GM23338 (cell line): ENCODE measurements at regions not wholly inside any gene's neighbourhood (a gene's known extent, or its start where the extent isn't known, plus 50 kb on each side); places are given as distances from the start of the nearest gene placed in this dataset.

ENCODE experiments used
- ATAC-seq: fragments of 200-7000 bp; cut with Tn5 transposase; 3 replicates; pipeline ENCODE4 v1.9.1; 2020
- DNase-seq: peaks from one replicate; pipeline ENCODE4 v3.0.0-alpha.2; 2015; ENCODE audit warnings: low spot score
- H2AFZ ChIP-seq: fragments of 200-600 bp; sonication (generic); 2 replicates; pipeline ENCODE4 v1.8.0; 2016; ENCODE audit warnings: antibody characterized with exemption, mild to moderate bottlenecking, moderate library complexity
- H3F3A ChIP-seq: fragments of 200-600 bp; sonication (generic); replicated peaks from 2 replicates; pipeline ENCODE4 v1.8.0; 2017; ENCODE audit warnings: antibody characterized with exemption, mixed run types, low read depth
- H3K27ac ChIP-seq: fragments of 200-600 bp; sonication (generic); 2 replicates; pipeline ENCODE4 v1.6.1; 2016; ENCODE audit warnings: low read depth
- H3K27me3 ChIP-seq: fragments of 200-600 bp; sonication (generic); 2 replicates; pipeline ENCODE4 v1.8.0; 2016; ENCODE audit warnings: mild to moderate bottlenecking, mixed run types, moderate library complexity; ENCODE audit not compliant: insufficient read depth
- H3K36me3 ChIP-seq: fragments of 200-600 bp; sonication (generic); 2 replicates; pipeline ENCODE4 v1.8.0; 2016; ENCODE audit warnings: mild to moderate bottlenecking; ENCODE audit not compliant: insufficient read depth
- H3K4me1 ChIP-seq: fragments of 200-600 bp; sonication (generic); 2 replicates; pipeline ENCODE4 v1.8.0; 2016; ENCODE audit warnings: mild to moderate bottlenecking, moderate library complexity; ENCODE audit not compliant: insufficient read depth
- H3K4me2 ChIP-seq: fragments of 200-600 bp; sonication (generic); 2 replicates; pipeline ENCODE4 v1.7.1; 2017; ENCODE audit warnings: mixed run types
- H3K4me3 ChIP-seq: fragments of 200-600 bp; sonication (generic); 2 replicates; pipeline ENCODE4 v1.6.1; 2016; ENCODE audit warnings: mixed run types
- H3K79me2 ChIP-seq: fragments of 200-600 bp; sonication (generic); replicated peaks from 2 replicates; pipeline ENCODE4 v1.8.0; 2017; ENCODE audit warnings: mild to moderate bottlenecking; ENCODE audit not compliant: insufficient read depth
- H3K9me2 ChIP-seq: fragments of 200-600 bp; sonication (generic); 2 replicates; pipeline ENCODE4 v1.8.0; 2017; ENCODE audit not compliant: insufficient read depth
- H4K20me1 ChIP-seq: fragments of 200-600 bp; sonication (generic); replicated peaks from 2 replicates; pipeline ENCODE4 v1.8.0; 2017; ENCODE audit warnings: mild to moderate bottlenecking; ENCODE audit not compliant: insufficient read depth
- H3K27ac Mint-ChIP-seq: 2 replicates; pipeline ENCODE4 v1.8.0; 2020; ENCODE audit warnings: inconsistent platforms, mild to moderate bottlenecking, moderate library complexity, mixed read lengths
- H3K27me3 Mint-ChIP-seq: 3 replicates; pipeline ENCODE4 v1.8.0; 2022; ENCODE audit warnings: low read depth, mild to moderate bottlenecking, moderate library complexity, mixed read lengths, inconsistent platforms; ENCODE audit not compliant: insufficient read depth, poor library complexity
- H3K36me3 Mint-ChIP-seq: 3 replicates; pipeline ENCODE4 v1.8.0; 2021; ENCODE audit warnings: low read depth, mild to moderate bottlenecking, inconsistent platforms, moderate library complexity, mixed read lengths
- H3K4me1 Mint-ChIP-seq: 3 replicates; pipeline ENCODE4 v1.8.0; 2020; ENCODE audit warnings: mild to moderate bottlenecking, inconsistent platforms, mixed read lengths
- H3K4me3 Mint-ChIP-seq: 3 replicates; pipeline ENCODE4 v1.8.0; 2021; ENCODE audit warnings: moderate library complexity, mild to moderate bottlenecking, inconsistent platforms, mixed read lengths
- H3K9me3 Mint-ChIP-seq: 3 replicates; pipeline ENCODE4 v1.8.0; 2020; ENCODE audit warnings: moderate library complexity, mild to moderate bottlenecking, inconsistent platforms, mixed read lengths
- EZH2 ChIP-seq: fragments of 200-600 bp; sonication (generic); IDR thresholded peaks from one replicate; pipeline ENCODE4 v1.8.0; 2017; ENCODE audit warnings: antibody characterized with exemption, mild to moderate bottlenecking, low read depth; ENCODE audit not compliant: unreplicated experiment
- EZH2phosphoT487 ChIP-seq: fragments of 200-600 bp; sonication (generic); IDR thresholded peaks from one replicate; pipeline ENCODE4 v1.8.1; 2018; ENCODE audit warnings: antibody characterized with exemption; ENCODE audit not compliant: unreplicated experiment
- JUNB ChIP-seq: IDR thresholded peaks from one replicate; pipeline ENCODE4 v1.6.1; 2016; ENCODE audit warnings: antibody characterized with exemption; ENCODE audit not compliant: unreplicated experiment
- POLR2AphosphoS5 ChIP-seq: IDR thresholded peaks from 2 replicates; pipeline ENCODE4 v1.6.1; 2016; ENCODE audit warnings: antibody characterized with exemption, low read depth
- STAT1 ChIP-seq: IDR thresholded peaks from one replicate; pipeline ENCODE4 v1.6.1; 2016; ENCODE audit warnings: antibody characterized with exemption; ENCODE audit not compliant: unreplicated experiment
- ZNF331 ChIP-seq: fragments of 250-450 bp; sonication (Bioruptor Pico); IDR thresholded peaks from 2 replicates; pipeline ENCODE4 v1.5.0; 2020; ENCODE audit warnings: low read depth, mild to moderate bottlenecking, moderate library complexity
- TF ChIP-seq, protein P1 (sequence below), 2 experiments: fragments of 200-600 bp in 1 of 2; sonication (generic) in 1 of 2; conservative IDR thresholded peaks; 2 replicates each; pipeline versions ENCODE4 v1.5.1 to v1.6.1; 2016 to 2017; ENCODE audit warnings: antibody characterized with exemption in 2 of 2, low read depth in 2 of 2, mild to moderate bottlenecking in 2 of 2, moderate library complexity in 1 of 2
- TF ChIP-seq, protein P2 (sequence below): IDR thresholded peaks from one replicate; pipeline ENCODE4 v1.6.1; 2018; ENCODE audit warnings: antibody characterized with exemption; ENCODE audit not compliant: unreplicated experiment

DNA sequence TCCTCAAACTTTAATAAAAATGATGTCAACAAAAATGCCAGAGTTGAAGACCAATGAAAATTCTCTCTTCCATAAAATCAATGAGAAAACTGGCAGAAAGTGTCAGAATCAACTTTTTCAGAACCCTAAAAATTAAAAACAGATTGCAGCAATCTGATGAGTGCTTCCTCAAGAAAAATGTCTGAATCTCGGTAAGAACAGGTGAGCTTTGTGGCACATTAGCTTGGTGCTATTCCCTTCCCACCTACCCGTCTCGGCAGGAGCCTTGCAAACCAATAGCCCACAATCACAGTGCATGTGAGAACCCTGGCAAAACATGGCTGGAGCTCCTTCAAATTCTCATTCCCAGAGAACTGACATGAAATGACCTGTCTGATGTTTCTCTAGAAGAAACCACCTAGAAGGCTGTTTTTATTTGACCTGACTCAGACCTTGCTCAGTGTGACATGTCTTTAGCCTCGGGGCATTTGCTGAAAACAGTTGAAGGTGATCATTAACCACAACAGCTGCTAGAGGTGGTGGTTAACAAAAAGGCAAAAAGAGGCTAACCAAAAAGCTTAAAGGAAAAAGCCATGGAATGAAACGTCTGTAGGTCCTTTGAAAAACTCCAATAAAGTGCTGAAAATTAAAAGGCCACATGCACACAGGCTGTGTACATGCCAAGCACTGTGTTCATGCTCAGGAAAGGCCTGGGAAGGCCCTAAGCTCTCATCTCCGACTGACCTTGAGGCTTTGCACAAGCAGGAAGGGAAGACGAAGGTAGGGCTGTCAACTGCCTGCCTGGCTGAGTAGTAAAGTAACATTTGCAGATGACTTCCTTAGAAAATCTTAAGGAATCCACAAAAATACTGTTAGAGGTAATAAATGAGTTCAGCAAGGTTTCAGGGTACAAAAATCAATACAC is 253.0 kb upstream of the NSMCE3 start (continued):
- TF ChIP-seq, protein P1, sequence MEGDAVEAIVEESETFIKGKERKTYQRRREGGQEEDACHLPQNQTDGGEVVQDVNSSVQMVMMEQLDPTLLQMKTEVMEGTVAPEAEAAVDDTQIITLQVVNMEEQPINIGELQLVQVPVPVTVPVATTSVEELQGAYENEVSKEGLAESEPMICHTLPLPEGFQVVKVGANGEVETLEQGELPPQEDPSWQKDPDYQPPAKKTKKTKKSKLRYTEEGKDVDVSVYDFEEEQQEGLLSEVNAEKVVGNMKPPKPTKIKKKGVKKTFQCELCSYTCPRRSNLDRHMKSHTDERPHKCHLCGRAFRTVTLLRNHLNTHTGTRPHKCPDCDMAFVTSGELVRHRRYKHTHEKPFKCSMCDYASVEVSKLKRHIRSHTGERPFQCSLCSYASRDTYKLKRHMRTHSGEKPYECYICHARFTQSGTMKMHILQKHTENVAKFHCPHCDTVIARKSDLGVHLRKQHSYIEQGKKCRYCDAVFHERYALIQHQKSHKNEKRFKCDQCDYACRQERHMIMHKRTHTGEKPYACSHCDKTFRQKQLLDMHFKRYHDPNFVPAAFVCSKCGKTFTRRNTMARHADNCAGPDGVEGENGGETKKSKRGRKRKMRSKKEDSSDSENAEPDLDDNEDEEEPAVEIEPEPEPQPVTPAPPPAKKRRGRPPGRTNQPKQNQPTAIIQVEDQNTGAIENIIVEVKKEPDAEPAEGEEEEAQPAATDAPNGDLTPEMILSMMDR (conservative IDR thresholded peaks at IDR 0.05; ENCODE audit: low read depth in 2 of 2): no peak

DNA sequence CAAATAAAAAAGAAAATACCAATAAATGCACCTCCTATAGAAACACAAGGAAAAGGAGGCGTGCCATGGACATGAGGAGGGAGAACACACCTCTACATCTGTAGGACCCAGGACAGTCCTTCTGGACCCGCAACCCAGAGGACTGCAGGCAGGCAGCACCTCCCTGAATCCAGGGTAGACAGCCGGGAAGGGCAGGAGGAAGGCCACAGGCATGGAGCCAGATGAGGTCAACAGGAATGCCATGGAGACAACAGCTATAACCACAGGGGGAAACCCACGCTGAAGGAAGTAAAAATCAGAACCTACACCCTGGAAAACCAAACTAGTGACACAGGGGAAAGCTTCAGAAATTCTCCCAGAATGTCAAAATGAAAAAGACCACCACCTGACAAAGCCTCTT is 248.8 kb upstream of the NSMCE3 start:
- Histone ChIP-seq H3K4me3 (no peak overlapping the region), H3K9me2 (peaks cover 7% of the 10 kb centered on the region; the same call in 1 of the 2 replicates), H3K4me1 (no peaks in the 10 kb centered on the region), H3K79me2 (no peaks in the 10 kb centered on the region; the same call in 1 of the 2 replicates), H3F3A (no peaks in the 10 kb centered on the region), H3K36me3 (no peaks in the 10 kb centered on the region), H3K27me3 (no peaks in the 10 kb centered on the region), H4K20me1 (no peaks in the 10 kb centered on the region), H2AFZ (no peak overlapping the region), H3K27ac (no peak overlapping the region), H3K4me2 (no peak overlapping the region)
- Mint-ChIP-seq H3K4me3 (no peak overlapping the region), H3K27ac (no peak overlapping the region), H3K36me3 (peaks cover 5% of the 10 kb centered on the region; the same call in 1 of the 3 replicates), H3K4me1 (peaks cover 22% of the 10 kb centered on the region), H3K27me3 (peaks cover 2% of the 10 kb centered on the region), H3K9me3 (peaks cover 3% of the 10 kb centered on the region)
- no peak for TF ChIP-seq STAT1
- no peak for TF ChIP-seq JUNB
- TF ChIP-seq ZNF331 (CRISPR knock-in tag): no peak
- TF ChIP-seq POLR2AphosphoS5: no peak
- TF ChIP-seq EZH2phosphoT487: no peak
- TF ChIP-seq EZH2: no peak
- TF ChIP-seq, protein P2, sequence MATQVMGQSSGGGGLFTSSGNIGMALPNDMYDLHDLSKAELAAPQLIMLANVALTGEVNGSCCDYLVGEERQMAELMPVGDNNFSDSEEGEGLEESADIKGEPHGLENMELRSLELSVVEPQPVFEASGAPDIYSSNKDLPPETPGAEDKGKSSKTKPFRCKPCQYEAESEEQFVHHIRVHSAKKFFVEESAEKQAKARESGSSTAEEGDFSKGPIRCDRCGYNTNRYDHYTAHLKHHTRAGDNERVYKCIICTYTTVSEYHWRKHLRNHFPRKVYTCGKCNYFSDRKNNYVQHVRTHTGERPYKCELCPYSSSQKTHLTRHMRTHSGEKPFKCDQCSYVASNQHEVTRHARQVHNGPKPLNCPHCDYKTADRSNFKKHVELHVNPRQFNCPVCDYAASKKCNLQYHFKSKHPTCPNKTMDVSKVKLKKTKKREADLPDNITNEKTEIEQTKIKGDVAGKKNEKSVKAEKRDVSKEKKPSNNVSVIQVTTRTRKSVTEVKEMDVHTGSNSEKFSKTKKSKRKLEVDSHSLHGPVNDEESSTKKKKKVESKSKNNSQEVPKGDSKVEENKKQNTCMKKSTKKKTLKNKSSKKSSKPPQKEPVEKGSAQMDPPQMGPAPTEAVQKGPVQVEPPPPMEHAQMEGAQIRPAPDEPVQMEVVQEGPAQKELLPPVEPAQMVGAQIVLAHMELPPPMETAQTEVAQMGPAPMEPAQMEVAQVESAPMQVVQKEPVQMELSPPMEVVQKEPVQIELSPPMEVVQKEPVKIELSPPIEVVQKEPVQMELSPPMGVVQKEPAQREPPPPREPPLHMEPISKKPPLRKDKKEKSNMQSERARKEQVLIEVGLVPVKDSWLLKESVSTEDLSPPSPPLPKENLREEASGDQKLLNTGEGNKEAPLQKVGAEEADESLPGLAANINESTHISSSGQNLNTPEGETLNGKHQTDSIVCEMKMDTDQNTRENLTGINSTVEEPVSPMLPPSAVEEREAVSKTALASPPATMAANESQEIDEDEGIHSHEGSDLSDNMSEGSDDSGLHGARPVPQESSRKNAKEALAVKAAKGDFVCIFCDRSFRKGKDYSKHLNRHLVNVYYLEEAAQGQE: no peak
- no peak; the same call in 2 of the 3 replicates for ATAC-seq
- DNase-seq: no peak
